ENCODE measurements at regions not wholly inside any gene's neighbourhood (a gene's known extent, or its start where the extent isn't known, plus 50 kb on each side); places are given as distances from the start of the nearest gene placed in this dataset.
"Not testable (repeated sequence)": the region's sequence is repeated elsewhere in the genome, so short reads cannot be mapped to it uniquely, and the experiment has no call there.

DNA sequence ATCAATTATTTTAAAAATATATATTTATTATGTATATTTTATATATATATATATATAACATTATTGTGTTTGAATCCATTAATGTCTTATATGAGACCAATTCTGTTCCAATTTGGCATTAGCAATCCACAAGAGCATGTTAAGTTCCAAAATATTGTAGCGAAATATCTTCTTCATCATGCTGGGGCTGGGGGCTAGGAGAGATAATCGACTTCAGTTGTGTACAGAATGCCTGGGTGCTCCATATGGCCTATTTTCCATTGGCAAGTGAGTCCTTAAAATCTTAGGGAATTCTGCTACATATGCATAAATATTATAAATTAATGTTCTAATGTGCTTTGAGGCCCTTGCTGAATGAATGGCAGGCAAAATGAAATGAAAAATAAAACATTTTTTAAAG, 117.7 kb downstream of the PCDH7 start:
- DNase-seq (ENCODE audit: low read depth in 2 of 2), result no peak

DNA sequence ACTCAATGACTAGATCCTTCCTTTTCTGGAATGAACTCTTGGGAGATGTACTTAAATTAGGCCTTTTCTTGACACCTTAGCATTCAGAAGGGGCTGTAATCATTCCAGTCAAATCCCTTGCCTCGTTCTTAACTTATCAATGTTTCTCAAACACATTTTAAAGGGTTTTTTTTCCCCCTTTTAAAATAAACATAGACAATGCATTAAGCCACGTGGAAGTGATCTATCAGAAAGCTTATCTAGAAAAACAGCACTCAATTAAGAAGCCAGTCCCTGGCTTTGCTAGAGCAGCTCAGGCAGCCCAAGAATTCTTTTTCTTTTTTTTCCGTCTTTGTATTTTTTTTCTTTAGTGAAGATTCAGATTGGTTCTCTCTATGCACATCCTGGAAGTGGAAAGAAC, 118.2 kb downstream of the PCDH7 start:
- no peak for DNase-seq (ENCODE audit: low read depth in 2 of 2)

DNA sequence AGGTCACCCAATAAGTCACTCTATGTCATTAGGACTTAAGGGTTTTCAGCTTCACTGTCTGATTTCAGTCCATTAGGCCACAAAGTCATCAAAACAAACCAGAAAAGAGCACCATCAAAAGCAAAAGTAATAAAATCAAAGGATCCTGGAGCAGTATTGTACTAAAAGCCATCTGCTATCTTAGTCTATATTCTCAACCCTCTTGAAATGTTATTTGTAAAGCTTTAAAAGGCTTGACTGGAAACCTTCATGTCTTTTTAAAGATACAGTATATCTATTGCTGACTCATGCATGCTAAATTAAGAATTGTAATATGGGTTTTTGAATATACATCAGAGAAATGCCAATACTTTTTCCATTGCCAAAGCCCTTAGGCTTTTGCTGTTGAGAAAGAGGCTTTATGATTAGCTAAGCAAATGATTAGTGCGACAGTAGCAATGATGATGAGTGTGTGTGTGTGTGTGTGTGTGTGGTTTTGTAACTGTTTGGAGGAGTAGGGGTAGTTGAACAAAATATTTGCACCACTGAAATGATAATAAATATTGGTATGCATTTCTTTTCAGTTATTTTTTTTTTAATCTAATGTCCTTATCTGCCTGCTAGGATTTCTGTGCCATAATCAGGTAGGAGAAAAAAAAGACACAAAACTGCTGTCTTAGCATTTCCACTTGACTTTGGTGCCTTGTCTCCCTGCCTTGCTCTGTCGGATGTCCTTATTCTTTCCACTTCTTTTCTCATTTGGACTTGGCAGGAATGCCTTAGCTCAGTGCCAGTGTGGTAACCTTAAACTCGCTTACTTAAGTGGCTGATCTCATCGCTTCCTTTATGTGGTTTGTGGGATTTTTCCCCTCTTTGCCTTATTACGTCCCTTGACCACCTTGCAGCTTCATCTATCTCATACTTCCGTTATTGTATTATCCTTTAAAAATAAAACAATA, 119.7 kb downstream of the PCDH7 start:
- DNase-seq (ENCODE audit: low read depth in 2 of 2), result no peak

DNA sequence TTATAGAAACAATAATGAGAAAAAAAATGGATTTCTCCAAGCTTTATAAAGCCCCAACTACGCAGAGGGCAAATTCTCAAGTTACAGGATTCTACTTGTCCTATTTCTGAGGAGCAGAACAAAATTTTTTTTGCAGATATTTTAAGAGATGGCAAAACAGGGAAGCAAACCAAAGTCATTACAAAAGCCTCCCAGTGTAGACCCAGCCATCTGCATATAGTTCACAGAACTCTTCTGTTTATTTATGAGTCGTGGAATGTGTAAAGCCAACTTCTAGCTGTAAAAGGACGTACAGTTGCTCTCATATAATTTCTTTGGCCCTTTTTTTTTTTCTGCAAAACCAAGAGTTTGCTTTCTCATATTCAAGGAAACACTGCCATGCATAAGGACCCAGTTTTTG, 120.4 kb downstream of the PCDH7 start:
- no peak for DNase-seq (ENCODE audit: low read depth in 2 of 2)

DNA sequence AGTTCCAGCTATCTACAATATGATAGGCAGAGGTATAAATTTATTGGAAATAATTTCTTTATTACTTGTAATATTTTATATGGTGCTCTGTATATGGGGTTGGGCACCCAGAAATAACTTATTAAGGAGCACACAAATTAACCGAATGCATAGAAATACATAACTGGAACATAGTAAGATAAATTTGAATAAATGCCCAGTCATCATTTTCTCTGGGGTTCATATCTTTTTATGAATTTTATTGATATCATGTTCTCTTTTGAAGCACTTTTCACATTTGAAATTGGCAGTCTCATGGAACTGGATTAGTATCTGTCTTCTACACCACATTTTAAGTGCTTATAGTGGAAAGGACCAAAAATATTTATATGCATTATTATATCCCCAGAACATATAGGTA, 122.0 kb downstream of the PCDH7 start:
- no peak for DNase-seq (ENCODE audit: low read depth in 2 of 2)

DNA sequence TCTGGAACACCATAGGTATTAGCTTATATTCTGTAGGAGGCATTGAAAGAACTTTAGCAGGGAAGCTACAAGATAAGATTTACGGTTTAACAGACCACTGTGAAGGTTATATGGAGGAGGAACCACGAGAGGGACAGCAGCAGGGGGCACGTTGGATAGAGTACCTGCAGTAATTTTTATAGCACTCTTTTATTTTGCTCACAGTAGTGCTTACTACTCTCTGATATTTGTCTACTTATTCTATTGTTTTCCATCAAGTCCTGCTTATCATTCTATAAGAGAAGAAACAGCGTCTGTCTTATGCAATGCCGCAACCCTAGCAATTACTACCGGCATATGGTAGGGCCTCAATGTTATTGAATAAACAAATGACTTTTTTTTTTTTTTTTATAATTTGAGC, 122.5 kb downstream of the PCDH7 start:
- no peak for DNase-seq (ENCODE audit: low read depth in 2 of 2)

DNA sequence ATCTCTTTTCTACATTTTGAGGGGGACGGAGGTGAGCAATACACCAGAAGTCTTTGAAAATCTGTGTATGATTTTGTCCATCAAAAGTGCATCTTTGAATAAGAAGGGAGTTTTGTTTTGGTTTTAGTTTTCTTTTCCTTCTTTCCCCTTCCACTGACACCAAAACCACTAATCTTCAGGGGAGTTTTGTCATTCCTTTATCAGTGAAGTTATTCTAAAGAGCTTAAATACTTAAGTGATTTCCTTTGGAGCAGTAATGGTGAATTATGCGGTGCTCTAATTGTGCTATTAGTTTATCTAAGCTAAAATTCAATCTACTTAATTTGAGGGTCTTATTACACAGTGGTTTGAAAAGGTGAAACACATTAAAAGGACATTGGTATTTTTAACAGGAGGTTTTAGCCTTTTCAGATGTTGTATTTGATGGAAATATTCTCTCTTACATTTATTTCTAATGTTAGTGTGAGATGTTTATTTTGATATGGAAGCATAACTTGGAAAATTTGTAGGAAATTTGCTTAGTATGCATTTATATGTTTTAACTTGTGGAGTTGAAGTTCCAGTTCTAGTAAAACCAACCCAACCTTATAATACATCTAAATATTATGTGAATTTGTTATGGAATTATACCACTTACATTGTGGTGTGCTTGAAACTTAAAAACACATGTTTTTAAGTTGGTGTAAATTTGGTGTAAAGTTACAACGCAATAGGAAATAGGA, 124.9 kb downstream of the PCDH7 start:
- DNase-seq (ENCODE audit: low read depth in 2 of 2), result no peak

DNA sequence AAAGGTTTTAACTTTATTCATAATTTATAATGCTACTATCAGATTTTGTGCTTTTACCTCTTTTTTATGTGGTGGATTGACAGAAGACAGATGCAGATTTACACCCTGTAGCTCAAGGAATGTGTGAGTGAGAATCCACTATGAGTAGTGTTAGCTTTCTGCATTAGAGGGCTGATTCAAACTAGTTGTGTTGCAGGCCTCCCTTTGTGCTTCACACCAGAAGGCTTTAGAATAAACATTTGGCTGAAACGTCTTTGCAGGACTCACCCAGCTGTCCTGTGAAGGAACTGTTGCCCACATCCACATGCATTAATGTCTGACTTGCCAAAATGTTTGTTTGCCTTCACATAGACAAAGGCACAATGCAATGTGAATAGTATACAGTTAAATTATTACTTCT, 127.0 kb downstream of the PCDH7 start:
- DNase-seq (ENCODE audit: low read depth in 2 of 2), result no peak

DNA sequence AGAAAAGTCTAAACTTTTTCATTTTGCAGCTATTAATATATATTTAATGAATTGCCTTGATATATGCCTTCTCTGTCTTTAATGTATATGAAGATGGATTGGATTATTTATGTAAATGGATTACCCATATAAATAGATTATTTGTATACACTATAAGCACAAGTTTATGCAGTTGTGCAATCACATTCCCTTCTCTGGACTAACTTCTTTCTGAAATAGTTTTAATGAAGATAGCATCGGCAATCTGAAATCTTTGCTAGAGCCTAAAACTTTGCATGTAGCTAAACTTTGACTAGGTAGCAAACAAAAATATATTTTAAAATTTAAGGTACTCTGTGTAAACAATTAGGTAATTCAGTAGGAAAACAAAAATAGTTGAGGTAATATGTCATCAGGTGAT, 127.8 kb downstream of the PCDH7 start:
- no peak for DNase-seq (ENCODE audit: low read depth in 2 of 2)

DNA sequence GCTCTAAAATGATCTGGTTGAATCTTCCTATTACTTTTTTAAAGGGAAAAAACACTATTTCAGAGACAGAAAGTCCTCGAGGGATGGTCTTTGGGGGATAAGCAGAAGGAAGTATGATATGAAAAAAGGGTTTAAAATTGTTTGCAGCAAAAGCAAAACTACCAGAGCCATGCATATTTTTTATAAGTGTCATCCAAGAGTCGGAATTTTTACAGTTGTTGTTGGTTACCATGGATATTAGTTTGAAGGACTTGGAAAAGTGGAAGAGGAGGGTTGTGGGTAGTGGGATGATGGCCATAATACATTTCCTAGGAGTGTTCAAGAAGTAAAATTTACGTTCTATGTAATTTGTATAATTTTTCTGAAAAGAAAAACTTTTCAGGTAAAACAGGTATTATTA, 134.4 kb downstream of the PCDH7 start:
- DNase-seq (ENCODE audit: low read depth in 2 of 2), result no peak

DNA sequence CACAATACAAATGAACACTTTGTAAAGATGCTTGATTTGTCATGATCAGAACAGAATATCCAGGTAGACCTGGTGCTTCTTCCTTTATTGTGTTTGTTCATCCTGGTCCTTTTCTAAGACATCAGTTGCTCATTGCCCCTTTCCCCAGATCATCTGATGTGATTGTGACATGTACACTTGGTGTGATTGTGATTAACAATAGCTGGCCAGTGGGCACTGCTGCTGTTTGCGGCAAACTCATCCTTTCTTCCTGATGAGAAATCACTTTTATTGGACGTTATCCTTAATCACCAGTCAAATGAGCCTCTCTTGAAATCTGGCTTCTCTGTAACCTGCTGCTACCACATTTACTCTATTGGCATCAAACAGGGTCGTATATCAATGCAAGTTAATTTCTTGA, 135.1 kb downstream of the PCDH7 start:
- no peak for DNase-seq (ENCODE audit: low read depth in 2 of 2)

DNA sequence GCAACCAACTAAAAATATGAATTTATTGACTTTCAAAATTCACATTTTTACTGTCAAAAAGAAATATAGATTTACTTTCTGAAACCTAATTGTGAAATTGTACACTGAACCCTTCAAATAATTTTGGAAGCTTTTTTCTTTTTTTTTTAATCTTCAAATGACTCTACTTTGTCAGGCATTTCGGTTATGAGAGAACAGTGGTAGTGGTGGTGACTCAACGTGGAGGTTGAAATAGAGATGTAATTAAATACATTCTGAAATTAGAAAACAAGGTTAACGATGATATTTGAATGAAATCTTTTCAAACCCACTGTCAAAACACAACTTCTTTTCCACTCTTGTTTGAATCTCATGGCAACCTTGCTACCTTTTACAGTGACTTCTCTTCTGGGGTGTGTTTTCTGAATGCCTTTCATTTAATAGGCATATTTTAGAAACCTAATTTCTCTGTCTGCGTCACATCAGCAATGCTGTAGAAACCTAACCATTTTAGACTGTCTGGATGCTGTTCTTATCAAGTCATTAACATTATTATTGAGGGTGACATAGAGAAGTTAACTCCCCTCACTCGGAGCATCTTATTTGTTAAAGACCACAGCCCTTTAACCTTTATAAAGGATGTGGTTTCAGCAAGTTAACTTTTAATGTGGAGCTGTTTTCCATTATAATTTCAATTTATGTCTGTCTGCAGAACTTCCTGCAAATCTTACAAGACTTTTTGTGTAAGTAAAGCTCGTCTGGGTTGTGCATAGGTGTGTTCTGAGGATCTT, 136.8 kb downstream of the PCDH7 start:
- DNase-seq (ENCODE audit: low read depth in 2 of 2), result no peak

DNA sequence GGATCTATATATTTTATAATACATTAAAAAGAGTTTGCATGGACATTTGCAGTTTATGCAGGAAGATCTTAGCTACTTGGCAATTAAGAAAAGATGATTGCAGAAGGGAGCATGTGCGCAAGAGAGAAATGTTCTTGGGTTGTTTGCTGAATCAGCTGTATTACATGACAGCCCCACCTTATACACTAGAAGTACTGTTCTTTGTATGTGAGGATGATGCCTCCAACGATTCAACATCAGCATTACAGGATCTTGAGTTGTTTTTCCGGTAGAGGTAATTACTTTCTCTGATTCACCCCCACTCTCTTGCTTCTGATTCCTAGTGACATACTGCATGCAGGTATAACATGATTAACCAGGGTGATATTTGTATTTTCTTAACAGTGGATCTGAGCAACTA, 140.8 kb downstream of the PCDH7 start:
- no peak for DNase-seq (ENCODE audit: low read depth in 2 of 2)

DNA sequence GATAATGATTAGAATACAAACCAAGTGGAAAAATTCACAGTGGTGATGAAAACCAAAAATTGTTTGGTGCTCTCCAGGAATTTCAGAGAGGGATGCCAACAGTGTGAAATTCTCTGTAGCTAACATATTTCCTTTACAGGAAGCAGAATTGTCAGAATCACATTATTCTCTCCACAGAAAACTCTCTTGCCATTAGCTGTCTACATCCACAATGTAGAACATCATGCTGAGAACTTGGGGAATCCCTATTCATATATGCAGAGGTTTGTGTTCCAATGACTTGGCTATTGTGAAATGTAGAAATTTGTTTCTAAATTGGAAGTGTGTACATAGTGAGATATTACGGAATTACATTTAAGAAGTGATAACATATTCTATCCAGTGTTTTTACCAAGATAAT, 142.0 kb downstream of the PCDH7 start:
- no peak for DNase-seq (ENCODE audit: low read depth in 2 of 2)

DNA sequence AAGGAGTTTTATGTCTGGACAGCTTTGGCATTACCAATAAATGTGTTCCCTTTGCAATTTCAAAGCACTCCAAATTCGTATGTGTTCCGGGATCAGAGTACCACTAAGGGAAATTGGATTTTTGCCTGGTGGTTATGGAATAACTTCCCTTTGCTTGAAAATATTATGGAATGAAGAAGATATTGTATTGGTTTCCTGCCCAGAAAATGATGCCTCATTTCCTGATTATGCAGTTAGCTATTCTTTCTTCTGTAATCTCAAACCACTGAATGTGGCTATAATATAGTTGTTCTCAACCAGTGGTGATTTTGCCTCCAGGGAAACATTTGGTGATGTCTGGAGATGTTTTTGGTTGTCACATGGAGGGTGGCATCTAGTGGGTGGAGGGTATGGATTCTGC, 142.9 kb downstream of the PCDH7 start:
- DNase-seq (ENCODE audit: low read depth in 2 of 2), result no peak

DNA sequence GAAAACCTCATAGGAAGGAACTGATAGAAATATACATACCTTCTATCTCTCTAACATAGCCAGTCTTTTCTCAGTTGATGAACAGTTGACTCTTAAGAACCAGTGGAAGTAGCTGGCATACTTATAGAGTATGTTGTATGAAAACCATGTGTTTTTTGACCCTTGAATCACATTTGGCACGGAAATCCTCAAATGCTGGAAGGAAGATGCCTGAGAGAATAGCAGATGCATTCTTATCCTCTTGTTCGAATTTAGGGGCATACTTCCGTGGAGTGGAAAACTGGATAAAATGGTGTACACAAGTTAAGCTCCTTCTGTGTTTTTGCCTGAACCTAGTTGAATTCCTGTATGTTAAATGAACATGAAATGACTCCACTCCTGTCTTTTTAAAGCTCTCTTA, 145.5 kb downstream of the PCDH7 start:
- DNase-seq (ENCODE audit: low read depth in 2 of 2), result no peak

DNA sequence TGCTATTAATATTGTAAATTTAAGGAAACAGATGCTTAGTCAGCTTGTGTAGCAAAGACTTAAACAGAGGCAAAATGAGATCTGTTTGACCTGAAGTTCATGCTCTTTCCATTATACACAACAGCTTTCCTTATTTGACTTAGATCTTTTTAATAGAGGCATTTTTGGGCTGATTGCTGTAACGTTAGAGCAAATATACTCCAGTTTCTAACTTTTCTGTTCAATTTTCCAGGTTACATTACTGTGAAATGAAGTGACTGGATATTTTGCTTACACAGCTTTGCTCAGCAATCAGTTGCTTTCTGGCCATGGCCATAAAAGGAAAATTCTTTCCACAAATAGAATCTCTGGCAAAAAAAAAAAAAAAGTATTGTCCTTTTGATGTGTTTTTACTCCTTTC, 146.2 kb downstream of the PCDH7 start:
- no peak for DNase-seq (ENCODE audit: low read depth in 2 of 2)

DNA sequence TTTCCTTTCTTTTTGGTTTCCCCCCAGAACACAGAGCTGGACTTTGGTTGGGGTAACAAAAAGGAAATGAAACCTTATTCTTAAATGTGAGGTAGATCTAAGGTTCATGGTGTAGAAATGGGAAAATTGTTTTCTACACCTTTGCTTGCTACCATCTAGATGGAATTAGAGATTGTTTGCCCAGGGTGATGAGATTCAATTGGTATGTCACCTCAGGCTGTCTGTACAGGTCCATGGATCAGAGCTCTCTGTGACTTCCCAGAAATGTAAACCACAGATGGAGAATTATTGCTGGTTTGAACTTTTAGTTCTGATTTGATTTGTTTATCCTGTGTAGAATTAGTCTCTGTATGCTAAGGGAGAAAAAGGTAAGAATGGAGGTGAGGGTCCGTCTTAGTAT, 146.7 kb downstream of the PCDH7 start:
- no peak for DNase-seq (ENCODE audit: low read depth in 2 of 2)

DNA sequence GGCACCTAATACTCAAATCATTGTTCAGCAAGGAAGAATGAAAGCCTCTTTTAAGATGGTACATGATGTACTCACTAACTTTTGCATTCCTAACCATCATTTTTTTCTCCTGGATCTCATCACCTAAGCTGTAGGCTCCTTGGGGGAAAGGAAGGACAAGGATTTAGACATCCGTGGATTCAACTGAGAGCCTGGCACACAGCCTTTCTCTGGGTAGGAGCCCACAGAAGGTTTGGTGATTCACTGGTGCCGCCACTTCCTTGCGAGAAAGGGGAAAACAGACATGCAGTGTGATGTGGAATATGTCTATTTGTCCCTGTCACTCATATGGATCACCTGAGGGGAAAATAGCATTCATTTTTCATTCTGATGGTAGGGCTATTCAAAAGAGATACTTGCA, 147.3 kb downstream of the PCDH7 start:
- DNase-seq (ENCODE audit: low read depth in 2 of 2), result no peak

DNA sequence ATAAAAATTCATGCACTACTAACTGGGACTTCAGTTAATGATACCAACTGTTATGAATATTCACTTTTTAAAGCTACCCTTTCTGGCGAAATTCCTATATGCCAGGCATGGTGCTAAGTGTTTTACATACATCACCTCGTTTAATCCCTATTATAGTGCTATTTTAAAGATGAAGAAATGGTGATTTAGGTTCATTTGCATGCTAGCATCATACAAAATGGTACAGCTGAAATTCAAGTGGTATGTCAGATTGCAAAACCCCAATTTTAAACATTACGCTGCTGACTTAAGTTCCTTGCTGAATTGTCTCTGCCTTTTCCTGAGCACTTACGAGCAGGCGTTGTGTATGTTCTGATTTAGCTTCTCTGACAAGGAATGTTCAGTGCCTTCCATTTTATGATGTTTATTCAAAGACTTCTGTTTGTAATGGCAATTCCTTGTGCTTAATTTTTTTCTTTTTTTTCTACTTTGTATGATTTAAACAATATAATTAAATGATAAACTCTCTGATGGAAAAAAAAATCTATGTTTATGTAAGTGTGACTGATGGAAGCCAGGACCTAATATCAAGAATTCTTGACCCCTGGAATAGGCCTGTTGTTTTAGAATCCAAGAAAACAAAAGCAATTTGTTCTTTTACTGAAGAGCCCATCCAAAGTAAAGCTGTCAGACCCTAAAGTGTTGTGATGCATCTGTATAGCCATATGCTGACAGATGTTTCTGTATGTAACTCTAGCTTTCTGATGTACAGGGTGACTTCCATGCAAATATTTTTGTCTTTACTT, 148.1 kb downstream of the PCDH7 start:
- DNase-seq (ENCODE audit: low read depth in 2 of 2), result no peak

DNA sequence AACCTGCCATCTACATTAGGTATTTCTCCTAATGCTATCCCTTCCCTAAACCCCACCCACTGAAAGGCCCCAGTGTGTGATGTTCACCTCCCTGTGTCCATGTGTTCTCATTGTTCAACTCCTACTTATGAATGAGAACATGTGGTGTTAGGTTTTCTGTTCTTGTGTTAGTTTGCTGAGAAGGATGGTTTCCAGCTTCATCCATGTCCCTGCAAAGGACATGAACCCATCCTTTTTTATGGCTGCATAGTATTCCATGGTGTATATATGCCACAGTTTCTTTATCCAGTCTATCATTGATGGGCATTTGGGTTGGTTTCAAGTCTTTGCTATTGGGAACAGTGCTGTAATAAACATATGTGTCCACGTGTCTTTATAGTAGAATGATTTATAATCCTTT, 149.2 kb downstream of the PCDH7 start:
- DNase-seq (ENCODE audit: low read depth in 2 of 2), result not testable (repeated sequence)

DNA sequence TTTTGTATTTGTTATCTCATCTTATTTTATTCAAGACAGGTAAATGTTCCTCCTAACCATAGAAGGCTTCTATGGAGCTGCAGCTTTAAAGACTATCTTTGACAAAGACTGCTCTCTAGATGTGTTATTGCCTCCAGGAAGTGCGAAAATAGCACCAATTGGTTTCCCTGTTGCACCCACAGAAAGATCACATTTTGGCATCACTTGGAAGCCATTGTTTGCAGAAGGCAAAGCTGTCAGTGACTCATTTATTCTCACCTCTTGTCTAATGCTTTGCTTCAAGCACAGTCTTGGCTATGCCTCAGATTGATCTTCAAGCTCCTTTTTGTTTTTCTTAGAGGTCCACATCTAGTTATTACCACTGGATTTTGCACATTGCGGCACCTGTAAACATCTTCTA, 150.3 kb downstream of the PCDH7 start:
- DNase-seq (ENCODE audit: low read depth in 2 of 2), result no peak

Data from stimulated activated CD4-positive, alpha-beta T cell treated with anti-CD3 and anti-CD28 coated beads, Interleukin-1b, Interleukin-23, amount 100 ng/mL, for 4 hours (primary cell).